ENCODE measurements at regions not wholly inside any gene's neighbourhood (a gene's known extent, or its start where the extent isn't known, plus 50 kb on each side); places are given as distances from the start of the nearest gene placed in this dataset.

DNA sequence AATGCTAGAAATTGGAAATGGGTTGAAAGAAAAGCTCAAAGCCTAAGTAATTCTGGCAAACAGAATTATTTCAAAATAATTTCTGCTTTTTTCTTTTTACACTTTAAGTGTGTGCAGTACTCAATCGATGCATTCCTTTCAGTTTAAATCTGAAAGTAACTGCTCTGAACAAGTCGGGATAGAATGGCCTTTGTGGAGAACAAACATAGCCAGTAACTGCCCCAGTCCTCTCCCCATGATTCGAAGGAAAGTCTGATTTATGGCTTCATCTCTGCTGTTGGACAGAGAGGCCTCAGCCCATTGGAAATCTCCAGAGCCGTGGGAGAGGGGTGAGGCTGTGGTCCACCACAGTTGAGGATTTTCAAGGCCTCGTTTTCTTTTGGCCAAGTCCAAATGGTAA is 174.0 kb upstream of the TLL1 start:
- intact Hi-C loops (cut with micrococcal nuclease; ENCODE audit: unreplicated experiment) = no loop called here
- H3K9me3 ChIP-seq (ENCODE audit: low read depth, low read length, poor library complexity, severe bottlenecking) = no peaks in the 10 kb centered on the region
- H3K4me1 ChIP-seq (ENCODE audit: insufficient read depth, low read length, poor library complexity, severe bottlenecking) = peaks cover 6% of the 10 kb centered on the region
- TF ChIP-seq CTCF (conservative IDR thresholded peaks at IDR 0.05; ENCODE audit: low read depth, low read length) (no peak), EZH2 (IDR thresholded peaks at IDR 0.05; ENCODE audit: borderline replicate concordance, low read depth, low read length, poor library complexity, severe bottlenecking) (no peak)
- no peaks in the 10 kb centered on the region for H3K36me3 ChIP-seq (ENCODE audit: insufficient read depth, low read length, poor library complexity, severe bottlenecking)
- no peak overlapping the region for H3K4me3 ChIP-seq (ENCODE audit: low read depth, low read length, poor library complexity, severe bottlenecking)
- ChIA-PET POLR2A (ENCODE audit: low non-redundant PET) (no interaction called here), CTCF (no interaction called here)
- BruUV-seq (replicated peaks) = no TSS peak
- no peak overlapping the region for H3K27ac ChIP-seq (ENCODE audit: low read depth, low read length, poor library complexity, severe bottlenecking)
- no peak for DNase-seq (ENCODE audit: low spot score)
- no peaks in the 10 kb centered on the region for H3K27me3 ChIP-seq (replicated peaks; ENCODE audit: insufficient read depth, low read depth, low read length, poor library complexity)

DNA sequence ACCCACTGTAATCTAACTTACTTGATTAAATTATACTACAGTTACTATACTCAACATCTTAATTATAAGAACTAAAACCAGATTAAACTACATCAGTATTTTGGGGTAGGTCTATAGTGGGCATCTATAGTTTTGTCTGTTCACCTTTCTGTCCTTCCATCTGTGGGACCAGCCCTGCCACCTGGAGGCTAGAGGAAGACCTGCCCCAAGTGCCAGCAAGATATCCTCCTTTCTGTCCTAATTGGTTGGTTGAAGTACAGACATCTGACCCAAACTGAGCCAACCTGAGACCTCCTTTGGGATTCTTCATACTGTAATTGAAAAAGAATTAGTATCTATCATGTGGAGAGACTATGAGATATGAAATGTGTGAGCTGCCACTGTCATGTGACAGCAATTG is 172.2 kb upstream of the TLL1 start:
- BruUV-seq (replicated peaks) = no TSS peak
- no peak overlapping the region for H3K4me3 ChIP-seq (ENCODE audit: low read depth, low read length, poor library complexity, severe bottlenecking)
- DNase-seq (ENCODE audit: low spot score) = no peak
- no peaks in the 10 kb centered on the region for H3K36me3 ChIP-seq (ENCODE audit: insufficient read depth, low read length, poor library complexity, severe bottlenecking)
- POLR2A ChIA-PET (ENCODE audit: low non-redundant PET) = no interaction called here
- CTCF ChIA-PET = no interaction called here
- H3K4me1 ChIP-seq (ENCODE audit: insufficient read depth, low read length, poor library complexity, severe bottlenecking) = peaks cover 6% of the 10 kb centered on the region
- intact Hi-C loops (cut with micrococcal nuclease; ENCODE audit: unreplicated experiment) = loop anchor here (5.0 kb wide), 1 partner anchor 159 kb away; no protein-coding TSS in a partner anchor
- H3K9me3 ChIP-seq (ENCODE audit: low read depth, low read length, poor library complexity, severe bottlenecking) = no peaks in the 10 kb centered on the region
- no peak overlapping the region for H3K27ac ChIP-seq (ENCODE audit: low read depth, low read length, poor library complexity, severe bottlenecking)
- TF ChIP-seq EZH2 (IDR thresholded peaks at IDR 0.05; ENCODE audit: borderline replicate concordance, low read depth, low read length, poor library complexity, severe bottlenecking) (no peak), CTCF (conservative IDR thresholded peaks at IDR 0.05; ENCODE audit: low read depth, low read length) (peak; percentile 45; the same call in 1 of the 2 replicates)
- H3K27me3 ChIP-seq (replicated peaks; ENCODE audit: insufficient read depth, low read depth, low read length, poor library complexity) = no peaks in the 10 kb centered on the region

- CTCF ChIA-PET = no interaction called here
- peaks cover 10% of the 10 kb centered on the region for H3K4me1 ChIP-seq (ENCODE audit: insufficient read depth, low read length, poor library complexity, severe bottlenecking)
- intact Hi-C loops (cut with micrococcal nuclease; ENCODE audit: unreplicated experiment) = no loop called here
- H3K27me3 ChIP-seq (replicated peaks; ENCODE audit: insufficient read depth, low read depth, low read length, poor library complexity) = no peaks in the 10 kb centered on the region
- no peaks in the 10 kb centered on the region for H3K9me3 ChIP-seq (ENCODE audit: low read depth, low read length, poor library complexity, severe bottlenecking)
- H3K36me3 ChIP-seq (ENCODE audit: insufficient read depth, low read length, poor library complexity, severe bottlenecking) = no peaks in the 10 kb centered on the region
- H3K4me3 ChIP-seq (ENCODE audit: low read depth, low read length, poor library complexity, severe bottlenecking) = no peak overlapping the region
- no TSS peak for BruUV-seq (replicated peaks)
- POLR2A ChIA-PET (ENCODE audit: low non-redundant PET) = no interaction called here
- no peak for DNase-seq (ENCODE audit: low spot score)
- TF ChIP-seq EZH2 (IDR thresholded peaks at IDR 0.05; ENCODE audit: borderline replicate concordance, low read depth, low read length, poor library complexity, severe bottlenecking) (no peak), CTCF (conservative IDR thresholded peaks at IDR 0.05; ENCODE audit: low read depth, low read length) (no peak)
- H3K27ac ChIP-seq (ENCODE audit: low read depth, low read length, poor library complexity, severe bottlenecking) = no peak overlapping the region
Measured at GRCh38 chr4:165707128-165707527, 165.9 kb upstream of the TLL1 start.

Data from A673 (cell line).